ENCODE measurements at regions not wholly inside any gene's neighbourhood (a gene's known extent, or its start where the extent isn't known, plus 50 kb on each side); places are given as distances from the start of the nearest gene placed in this dataset.

- H3K36me3 ChIP-seq (ENCODE audit: control insufficient read depth in 2 of 2, insufficient read depth in 2 of 2, low read length in 1 of 2): no peaks in the 10 kb centered on the region
- no peaks in the 10 kb centered on the region for H3K9me3 ChIP-seq (replicated peaks; ENCODE audit: control insufficient read depth, insufficient read depth, low read length)
- TF ChIP-seq ZSCAN29 (IDR thresholded peaks at IDR 0.05) (no peak), PAX8 (IDR thresholded peaks at IDR 0.05) (no peak), SUZ12 (IDR thresholded peaks at IDR 0.05; ENCODE audit: unreplicated experiment) (no peak), EP300 (IDR thresholded peaks at IDR 0.05; ENCODE audit: borderline replicate concordance in 1 of 2, control insufficient read depth in 1 of 2, low read depth in 2 of 2, low read length in 2 of 2) (no peak), MLLT1 (IDR thresholded peaks at IDR 0.05) (no peak), SREBF1 (IDR thresholded peaks at IDR 0.05; ENCODE audit: low read length) (no peak), TCF3 (IDR thresholded peaks at IDR 0.05; ENCODE audit: borderline replicate concordance, insufficient read depth, low read depth, low read length) (no peak), ZBTB40 (IDR thresholded peaks at IDR 0.05; ENCODE audit: borderline replicate concordance) (no peak), STAT3 (IDR thresholded peaks at IDR 0.05; ENCODE audit: low read depth, low read length) (no peak), EGR1 (IDR thresholded peaks at IDR 0.05; ENCODE audit: borderline replicate concordance in 1 of 2, low read depth in 2 of 2, low read length in 2 of 2) (no peak)
- H3K4me2 ChIP-seq (ENCODE audit: control insufficient read depth, insufficient read depth): no peak overlapping the region
- H3K4me3 ChIP-seq: no peak overlapping the region
- BruUV-seq (replicated peaks): no TSS peak
- H3K9ac ChIP-seq (ENCODE audit: control insufficient read depth, insufficient read depth, low read length): no peak overlapping the region
- POLR2A ChIA-PET: no interaction called here
- H2AFZ ChIP-seq (ENCODE audit: control insufficient read depth, low read depth, low read length): no peak overlapping the region
- no peaks in the 10 kb centered on the region for H3K79me2 ChIP-seq (ENCODE audit: control insufficient read depth, insufficient read depth, low read length)
- CTCF ChIA-PET: interaction anchor here (0.9 to 1.3 kb wide), 3 partner anchors 15 to 34 kb away, joined by 3 read pairs; no protein-coding TSS in a partner anchor
- no peaks in the 10 kb centered on the region for H4K20me1 ChIP-seq (ENCODE audit: control insufficient read depth, insufficient read depth)
- no peak overlapping the region for H3K27ac ChIP-seq (ENCODE audit: control insufficient read depth, insufficient read depth)
- ATAC-seq (no peak), FAIRE-seq (no peak), DNase-seq (ENCODE audit: low read depth, low spot score) (no peak)
- RAD21 ChIA-PET (ENCODE audit: unreplicated experiment): no interaction called here
- no peaks in the 10 kb centered on the region for H3K4me1 ChIP-seq (ENCODE audit: control insufficient read depth, insufficient read depth, low read length)
- 94% methylated on average over 1 of the region's 1 CpG for WGBS (ENCODE audit: insufficient coverage, insufficient replicate concordance, low lambda C conversion rate, missing lambda C conversion rate)
- in situ Hi-C loops (cut with MboI) (no loop called here), intact Hi-C loops (cut with micrococcal nuclease; ENCODE audit: unreplicated experiment) (no loop called here)
- no peaks in the 10 kb centered on the region for H3K27me3 ChIP-seq (replicated peaks in 1 of 2; ENCODE audit: control insufficient read depth in 2 of 2, insufficient read depth in 2 of 2, low read length in 1 of 2)
- SMC1A ChIA-PET (ENCODE audit: uncharacterized antibody, unreplicated experiment): interaction anchor here (1.3 kb wide), 1 partner anchor 9 kb away, joined by 5 read pairs; no protein-coding TSS in a partner anchor
Observed at GRCh38 chr3:147139341-147139740, 267.0 kb downstream of the ZIC4 start.
